ENCODE measurements at regions not wholly inside any gene's neighbourhood (a gene's known extent, or its start where the extent isn't known, plus 50 kb on each side); places are given as distances from the start of the nearest gene placed in this dataset.
"Not testable (repeated sequence)": the region's sequence is repeated elsewhere in the genome, so short reads cannot be mapped to it uniquely, and the experiment has no call there.

GRCh38 chr21:18705971-18706370 is 302.4 kb upstream of the TMPRSS15 start:
- no peak for DNase-seq (ENCODE audit: extremely low read depth, low read depth)

- DNase-seq (ENCODE audit: extremely low read depth, low read depth), result no peak
Measured at GRCh38 chr21:18711662-18712061, 308.1 kb upstream of the TMPRSS15 start.

- DNase-seq (ENCODE audit: extremely low read depth, low read depth), result no peak
Measured at GRCh38 chr21:18715606-18716005, 312.0 kb upstream of the TMPRSS15 start.

- no peak for DNase-seq (ENCODE audit: extremely low read depth, low read depth)
Measured at GRCh38 chr21:18716578-18717138, 313.1 kb upstream of the TMPRSS15 start.

GRCh38 chr21:18722193-18722592 is 318.6 kb upstream of the TMPRSS15 start:
- no peak for DNase-seq (ENCODE audit: extremely low read depth, low read depth)

- DNase-seq (ENCODE audit: extremely low read depth, low read depth), result no peak
Measured at GRCh38 chr21:18723171-18723570, 319.6 kb upstream of the TMPRSS15 start.

GRCh38 chr21:18725653-18726052 is 322.1 kb upstream of the TMPRSS15 start:
- no peak for DNase-seq (ENCODE audit: extremely low read depth, low read depth)

GRCh38 chr21:18741954-18742353 is 338.4 kb upstream of the TMPRSS15 start:
- DNase-seq (ENCODE audit: extremely low read depth, low read depth), result no peak

- DNase-seq (ENCODE audit: extremely low read depth, low read depth), result peak; percentile 28
Measured at GRCh38 chr21:18743531-18743930, 339.9 kb upstream of the TMPRSS15 start.

- DNase-seq (ENCODE audit: extremely low read depth, low read depth), result no peak
Measured at GRCh38 chr21:18744840-18745239, 341.3 kb upstream of the TMPRSS15 start.

- DNase-seq (ENCODE audit: extremely low read depth, low read depth), result not testable (repeated sequence)
Measured at GRCh38 chr21:18752894-18753293, 349.3 kb upstream of the TMPRSS15 start.

- DNase-seq (ENCODE audit: extremely low read depth, low read depth), result not testable (repeated sequence)
Measured at GRCh38 chr21:18756272-18756671, 352.7 kb upstream of the TMPRSS15 start.

- no peak for DNase-seq (ENCODE audit: extremely low read depth, low read depth)
Measured at GRCh38 chr21:18759267-18759666, 355.7 kb upstream of the TMPRSS15 start.

GRCh38 chr21:18759751-18760161 is 356.2 kb upstream of the TMPRSS15 start:
- no peak for DNase-seq (ENCODE audit: extremely low read depth, low read depth)

- no peak for DNase-seq (ENCODE audit: extremely low read depth, low read depth)
Measured at GRCh38 chr21:18760247-18760646, 356.7 kb upstream of the TMPRSS15 start.

GRCh38 chr21:18764720-18765119 is 361.1 kb upstream of the TMPRSS15 start:
- DNase-seq (ENCODE audit: extremely low read depth, low read depth), result no peak

- no peak for DNase-seq (ENCODE audit: extremely low read depth, low read depth)
Measured at GRCh38 chr21:18769599-18769998, 366.0 kb upstream of the TMPRSS15 start.

- DNase-seq (ENCODE audit: extremely low read depth, low read depth), result no peak
Measured at GRCh38 chr21:18771845-18772380, 368.3 kb upstream of the TMPRSS15 start.

GRCh38 chr21:18772404-18772803 is 368.8 kb upstream of the TMPRSS15 start:
- DNase-seq (ENCODE audit: extremely low read depth, low read depth), result no peak

- DNase-seq (ENCODE audit: extremely low read depth, low read depth), result no peak
Measured at GRCh38 chr21:18772897-18773296, 369.3 kb upstream of the TMPRSS15 start.

GRCh38 chr21:18776936-18777335 is 373.4 kb upstream of the TMPRSS15 start:
- no peak for DNase-seq (ENCODE audit: extremely low read depth, low read depth)

GRCh38 chr21:18782721-18783120 is 379.1 kb upstream of the TMPRSS15 start:
- DNase-seq (ENCODE audit: extremely low read depth, low read depth), result no peak

- peak; percentile 4 for DNase-seq (ENCODE audit: extremely low read depth, low read depth)
Measured at GRCh38 chr21:18801468-18801867, 397.9 kb upstream of the TMPRSS15 start.

All from NCI-H460 (cell line).